HuH-7.5 (cell line): ENCODE measurements at regions not wholly inside any gene's neighbourhood (a gene's known extent, or its start where the extent isn't known, plus 50 kb on each side); places are given as distances from the start of the nearest gene placed in this dataset.

Experiments
- DNase-seq: peaks from one replicate; pipeline ENCODE4 v3.0.0; 2011; ENCODE audit warnings: low spot score

- DNase-seq: no peak
These were observed 1155.3 kb upstream of the GJE1 start for GRCh38 chr6:140977403-140977802.

- no peak for DNase-seq
These were observed 1155.9 kb upstream of the GJE1 start for GRCh38 chr6:140976806-140977205.

- no peak for DNase-seq
These were observed 1162.2 kb upstream of the GJE1 start for GRCh38 chr6:140970485-140970884.

DNA sequence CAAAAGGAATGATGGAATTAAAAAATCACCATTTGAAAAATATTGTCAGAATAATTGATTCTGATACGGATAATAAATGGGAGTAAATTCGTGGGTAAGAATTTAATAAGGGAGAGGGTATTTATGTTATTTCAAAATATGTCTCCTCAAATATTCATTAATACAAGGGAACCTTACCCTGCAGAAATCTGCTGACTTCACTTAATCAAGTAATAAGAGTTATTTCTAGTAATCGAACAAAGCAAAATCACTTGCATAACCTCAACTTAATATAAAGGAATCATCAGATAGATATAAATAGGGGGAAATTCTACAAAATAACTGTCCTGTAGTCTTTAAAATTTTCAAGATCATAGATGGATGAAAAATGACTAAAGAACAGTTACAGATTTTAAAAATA, 1164.7 kb upstream of the GJE1 start:
- no peak for DNase-seq

DNA sequence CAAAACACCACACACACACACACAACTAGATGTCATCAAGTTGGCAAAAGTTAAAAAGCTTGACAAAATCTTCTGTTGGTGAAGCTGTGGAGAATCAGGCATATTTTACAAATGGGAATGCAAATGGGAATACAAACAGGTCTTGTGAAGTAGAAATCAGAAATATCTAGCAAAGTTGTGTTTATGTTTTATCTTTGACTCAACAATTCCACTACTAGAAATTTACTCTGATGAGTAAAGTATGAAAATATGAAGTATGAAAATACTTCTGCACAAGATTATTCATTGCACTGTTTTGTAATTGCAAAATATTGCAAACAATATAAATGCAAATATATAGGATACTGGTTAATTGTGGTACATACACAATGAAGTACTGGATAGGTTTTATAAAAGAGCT, 1166.0 kb upstream of the GJE1 start:
- DNase-seq: no peak

DNA sequence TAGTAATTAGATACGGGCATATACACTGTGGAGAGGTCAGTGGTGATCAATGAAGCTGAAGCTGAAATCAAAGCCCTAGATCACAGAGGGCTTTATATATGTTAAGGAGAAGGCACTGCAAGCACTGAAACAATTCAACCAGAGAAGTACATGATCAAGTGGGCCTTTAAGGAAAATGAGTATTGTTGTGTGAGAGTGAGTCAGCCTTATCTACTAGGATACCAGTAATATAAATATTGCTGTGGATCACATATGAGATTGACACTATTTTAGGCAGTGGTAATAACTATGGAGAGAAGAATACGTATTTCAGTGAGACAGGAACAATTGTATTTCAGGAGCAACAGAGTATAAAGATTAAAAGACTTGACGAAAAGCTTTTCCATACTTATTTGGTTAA, 1172.2 kb upstream of the GJE1 start:
- DNase-seq: no peak

DNA sequence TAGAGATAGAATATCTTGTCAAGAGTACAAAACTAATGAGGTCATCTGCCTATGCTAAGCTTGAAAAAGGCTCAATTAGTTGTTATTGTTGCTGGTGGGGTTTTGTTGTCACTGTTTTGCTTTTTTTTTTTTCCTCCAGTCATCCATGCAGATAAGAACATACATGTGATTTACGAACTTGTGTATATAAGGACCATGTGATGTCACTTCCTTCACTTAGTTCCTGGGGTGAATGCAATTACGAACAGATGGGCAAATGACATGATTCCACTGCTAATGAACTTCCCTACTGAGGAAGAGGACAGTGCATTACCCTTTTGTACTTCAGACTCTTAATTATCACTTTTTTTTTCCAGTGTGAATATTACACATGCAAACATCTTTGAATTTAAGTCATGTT, 1175.3 kb upstream of the GJE1 start:
- no peak for DNase-seq

DNA sequence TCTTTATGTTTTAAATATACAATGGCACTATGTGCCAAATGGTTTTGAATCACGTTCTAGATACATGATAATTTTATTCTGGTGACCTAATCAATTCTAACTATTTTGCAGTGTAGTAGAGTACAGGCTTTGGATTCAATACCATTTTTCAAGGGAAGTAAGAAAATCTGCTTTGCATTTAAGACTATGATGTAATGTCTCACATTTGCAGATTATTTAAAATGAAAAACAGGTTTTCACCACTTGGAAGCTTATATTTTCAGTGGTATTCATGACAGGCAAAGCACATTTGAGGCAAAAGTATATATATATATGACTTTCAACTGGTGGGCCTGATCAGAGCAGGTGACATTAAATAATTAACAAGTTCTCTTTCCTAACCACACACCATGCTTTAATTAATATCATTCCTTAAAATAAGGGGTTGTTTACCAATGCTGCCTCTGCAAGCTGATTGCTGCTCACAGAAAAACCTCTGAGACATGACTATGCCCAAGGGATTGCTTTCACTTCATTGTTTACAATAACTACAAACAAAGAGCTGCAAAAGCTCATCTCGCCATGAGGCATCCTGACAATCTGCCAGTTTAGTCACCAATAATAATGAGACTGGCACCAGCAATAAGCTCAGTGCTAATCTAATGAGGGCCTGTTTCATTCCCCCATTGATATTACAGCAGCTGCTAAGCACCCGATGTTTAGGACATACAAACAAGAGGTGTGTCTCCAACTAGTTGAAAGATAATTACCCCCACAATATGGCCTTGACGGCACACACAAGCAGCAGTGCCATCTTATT, 1176.0 kb upstream of the GJE1 start:
- DNase-seq: no peak

GRCh38 chr6:140940251-140940925, 1192.3 kb upstream of the GJE1 start:
- no peak for DNase-seq

GRCh38 chr6:140932909-140933308, 1199.8 kb upstream of the GJE1 start:
- no peak for DNase-seq

GRCh38 chr6:140931581-140931980, 1201.1 kb upstream of the GJE1 start:
- no peak for DNase-seq

DNA sequence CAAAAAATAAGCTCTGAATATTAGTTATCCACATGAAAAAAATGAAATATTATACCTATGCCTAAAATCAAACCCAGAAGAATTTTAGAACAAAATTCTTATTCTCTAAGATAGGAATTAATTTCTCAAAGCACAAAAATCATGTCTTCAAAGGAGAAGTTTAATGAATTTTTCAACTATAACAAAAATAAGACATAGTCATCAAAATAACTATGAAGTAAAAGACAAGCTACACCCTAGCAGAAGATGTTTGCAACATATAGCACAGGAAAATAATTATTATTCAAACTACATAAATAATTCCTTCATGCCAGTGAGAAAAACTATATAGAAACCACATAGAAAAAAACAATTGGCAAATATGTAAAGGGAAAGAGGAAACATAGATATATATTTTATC, 1203.6 kb upstream of the GJE1 start:
- DNase-seq: no peak

DNA sequence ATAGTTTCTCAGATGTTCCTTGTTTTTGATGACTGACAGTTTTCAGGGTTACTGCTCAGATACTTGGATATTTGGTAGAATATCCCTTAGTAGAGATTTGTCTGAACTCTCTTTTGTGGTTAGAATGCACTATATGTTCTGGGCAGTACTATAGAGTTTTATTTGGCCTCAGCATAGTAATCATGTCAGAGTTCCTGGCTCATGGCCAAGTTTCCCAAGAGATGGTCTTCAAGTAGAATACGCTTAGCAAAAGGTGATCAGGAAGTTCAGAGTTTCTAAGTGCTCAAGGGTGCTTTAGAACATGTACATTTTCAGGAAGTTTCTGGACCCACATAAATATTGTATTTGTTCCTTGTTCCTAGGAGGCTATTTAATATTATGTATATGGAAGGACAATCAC, 1209.7 kb upstream of the GJE1 start:
- DNase-seq: no peak

DNA sequence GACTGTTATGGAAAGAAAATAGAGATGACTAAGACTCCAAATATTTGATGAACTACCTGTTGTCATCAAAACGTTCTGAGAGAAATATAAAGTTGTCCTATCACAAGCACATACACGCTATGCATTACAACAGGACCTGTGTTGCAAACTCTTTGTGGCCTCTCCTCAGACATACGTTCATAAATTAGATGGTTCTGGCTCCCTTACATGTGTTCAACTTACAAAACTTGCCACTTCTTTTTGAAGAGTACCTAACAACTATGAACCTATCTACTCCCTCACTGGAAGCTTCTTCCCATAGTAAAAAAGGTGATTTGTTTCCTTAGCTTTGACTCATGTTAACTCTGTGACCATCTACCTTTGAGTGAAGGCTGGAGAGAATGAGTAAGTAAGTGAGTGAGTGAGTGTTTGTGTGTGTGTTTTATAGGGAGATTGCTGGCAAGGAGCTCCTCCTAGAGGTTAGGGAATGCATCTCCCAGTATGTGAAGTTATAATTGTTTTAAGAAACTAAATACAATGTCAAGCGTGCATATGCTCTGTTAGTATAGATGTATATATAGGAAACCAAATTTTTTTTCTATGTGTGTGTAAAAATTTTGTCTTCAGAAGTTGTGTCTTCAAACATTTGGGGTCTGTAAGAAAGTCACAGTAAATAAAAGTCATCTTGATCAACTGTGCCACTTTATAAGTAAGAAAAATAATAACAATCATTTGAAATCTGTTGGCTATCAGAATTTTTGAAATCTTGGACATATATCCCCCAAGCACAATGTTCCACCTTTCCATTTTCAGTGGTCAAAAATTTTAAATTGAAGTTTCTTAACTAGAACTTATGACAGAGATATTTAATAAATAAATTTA, 1211.1 kb upstream of the GJE1 start:
- DNase-seq: peak; percentile 18

GRCh38 chr6:140917911-140918310, 1214.8 kb upstream of the GJE1 start:
- no peak for DNase-seq

- no peak for DNase-seq
These were observed 1217.2 kb upstream of the GJE1 start for GRCh38 chr6:140915551-140915950.

GRCh38 chr6:140915103-140915502, 1217.6 kb upstream of the GJE1 start:
- no peak for DNase-seq

DNA sequence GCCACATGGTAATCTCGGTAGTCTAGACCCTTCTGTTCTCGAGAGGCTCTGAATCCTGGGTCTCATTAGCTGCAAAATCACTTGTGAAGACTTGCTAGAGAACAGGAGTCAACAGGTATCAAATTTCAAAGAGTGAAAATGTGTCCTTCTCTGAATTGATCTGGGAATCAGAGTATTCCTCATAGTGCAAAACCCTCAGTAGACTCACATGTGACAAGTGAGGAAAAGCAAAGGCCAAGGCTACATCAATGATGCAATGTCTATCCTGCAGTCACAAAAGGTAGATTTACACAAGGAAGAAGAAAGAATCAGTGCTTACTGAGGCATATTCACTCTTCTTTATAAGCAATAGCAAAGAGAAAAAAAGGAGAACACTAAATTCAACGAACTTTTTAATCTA, 1220.0 kb upstream of the GJE1 start:
- DNase-seq: no peak

- no peak for DNase-seq
These were observed 1223.1 kb upstream of the GJE1 start for GRCh38 chr6:140909625-140910024.

- no peak for DNase-seq
These were observed 1223.6 kb upstream of the GJE1 start for GRCh38 chr6:140909156-140909555.

GRCh38 chr6:140908505-140908904, 1224.2 kb upstream of the GJE1 start:
- no peak for DNase-seq

GRCh38 chr6:140907235-140907634, 1225.5 kb upstream of the GJE1 start:
- no peak for DNase-seq

GRCh38 chr6:140905724-140906123, 1227.0 kb upstream of the GJE1 start:
- DNase-seq: no peak
